Hematopoietic multipotent progenitor cell treated with erythropoietin and hydrocortisone succinate and interleukin-3 and kit ligand, for 8 days (in vitro differentiated cells): ENCODE measurements at regions not wholly inside any gene's neighbourhood (a gene's known extent, or its start where the extent isn't known, plus 50 kb on each side); places are given as distances from the start of the nearest gene placed in this dataset.
"Not testable (repeated sequence)": the region's sequence is repeated elsewhere in the genome, so short reads cannot be mapped to it uniquely, and the experiment has no call there.

Experiments used
- DNase-seq: peaks from one replicate; pipeline ENCODE4 v3.0.0-alpha.2; 2015

DNA sequence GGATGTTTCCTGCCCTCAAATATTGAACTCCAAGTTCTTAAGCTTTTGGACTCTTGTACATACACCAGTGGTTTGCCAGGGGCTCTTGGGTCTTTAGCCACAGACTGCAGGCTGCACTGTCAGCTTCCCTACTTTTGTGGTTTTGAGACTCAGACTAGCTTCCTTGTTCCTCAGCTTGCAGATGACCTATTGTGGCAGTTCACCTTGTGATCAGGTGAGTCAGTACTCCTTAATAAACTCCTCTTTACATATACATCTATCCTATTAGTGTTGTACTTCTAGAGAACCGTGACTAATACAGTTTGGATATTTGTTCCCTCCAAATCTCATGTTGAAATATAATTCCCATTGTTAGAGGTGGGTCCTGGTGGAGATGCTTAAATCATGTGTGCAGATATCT lies 681.9 kb upstream of the ARRDC3 start:
- DNase-seq = no peak

- DNase-seq = no peak
These were observed 668.6 kb upstream of the ARRDC3 start for GRCh38 chr5:92051741-92052140.

DNA sequence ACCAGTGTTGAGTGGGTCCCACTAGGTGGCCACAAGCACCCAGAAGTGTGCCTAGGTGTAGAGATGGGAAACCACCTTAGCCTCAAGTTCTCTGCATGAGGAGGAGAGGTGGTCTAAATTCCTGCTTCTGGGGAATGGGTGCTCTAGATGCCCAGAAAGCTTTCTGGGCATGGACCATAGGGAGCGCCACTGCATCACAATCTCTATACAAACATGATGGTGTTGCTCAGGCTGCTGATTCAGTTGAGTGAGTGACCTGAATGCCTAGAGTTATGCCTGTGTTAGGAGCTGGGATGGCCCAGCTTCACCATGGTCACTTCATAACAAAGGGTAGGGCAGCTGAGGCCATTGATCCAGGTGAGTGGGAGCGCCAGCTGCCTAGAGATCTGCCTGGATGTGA lies 667.9 kb upstream of the ARRDC3 start:
- DNase-seq = no peak

DNA sequence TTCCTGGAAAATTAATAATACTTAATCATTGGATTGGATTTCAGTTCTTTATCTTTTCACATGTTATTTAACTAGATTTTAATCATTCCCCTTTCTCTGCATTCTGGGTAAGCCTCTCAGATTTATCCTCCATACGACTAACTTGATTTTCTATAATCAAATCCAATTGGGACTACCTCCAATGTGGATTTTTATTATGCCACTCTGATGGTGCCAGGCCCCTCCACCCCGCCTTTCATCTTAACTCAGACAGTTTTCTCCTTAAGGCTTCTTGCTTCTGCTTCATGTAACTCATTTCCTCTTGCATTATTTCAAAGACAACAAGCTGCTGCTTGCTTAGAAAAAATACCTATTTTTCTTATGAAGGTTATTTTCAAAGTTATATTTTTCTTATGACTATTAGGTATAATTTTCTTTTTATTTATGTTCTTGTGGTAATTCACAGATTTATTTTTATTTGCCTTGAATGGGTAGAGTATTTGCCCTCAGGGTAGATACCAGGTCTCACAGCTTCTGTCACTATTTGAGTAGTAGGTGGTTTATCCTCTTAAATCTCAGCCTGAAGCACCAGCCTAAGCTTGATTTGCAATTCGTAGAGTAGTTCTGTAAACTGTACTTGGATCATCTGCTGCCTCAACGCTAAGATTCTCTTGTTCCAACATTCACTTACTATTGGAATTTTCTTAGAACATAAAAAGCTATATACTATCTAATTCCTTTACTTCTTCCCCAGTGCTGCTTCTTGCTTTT lies 659.0 kb upstream of the ARRDC3 start:
- DNase-seq = no peak

- no peak for DNase-seq
These were observed 658.1 kb upstream of the ARRDC3 start for GRCh38 chr5:92041206-92041605.

- DNase-seq = not testable (repeated sequence)
These were observed 646.7 kb upstream of the ARRDC3 start for GRCh38 chr5:92029792-92030191.

- DNase-seq = no peak
These were observed 640.4 kb upstream of the ARRDC3 start for GRCh38 chr5:92023555-92023954.

- no peak for DNase-seq
These were observed 640.0 kb upstream of the ARRDC3 start for GRCh38 chr5:92023141-92023471.

DNA sequence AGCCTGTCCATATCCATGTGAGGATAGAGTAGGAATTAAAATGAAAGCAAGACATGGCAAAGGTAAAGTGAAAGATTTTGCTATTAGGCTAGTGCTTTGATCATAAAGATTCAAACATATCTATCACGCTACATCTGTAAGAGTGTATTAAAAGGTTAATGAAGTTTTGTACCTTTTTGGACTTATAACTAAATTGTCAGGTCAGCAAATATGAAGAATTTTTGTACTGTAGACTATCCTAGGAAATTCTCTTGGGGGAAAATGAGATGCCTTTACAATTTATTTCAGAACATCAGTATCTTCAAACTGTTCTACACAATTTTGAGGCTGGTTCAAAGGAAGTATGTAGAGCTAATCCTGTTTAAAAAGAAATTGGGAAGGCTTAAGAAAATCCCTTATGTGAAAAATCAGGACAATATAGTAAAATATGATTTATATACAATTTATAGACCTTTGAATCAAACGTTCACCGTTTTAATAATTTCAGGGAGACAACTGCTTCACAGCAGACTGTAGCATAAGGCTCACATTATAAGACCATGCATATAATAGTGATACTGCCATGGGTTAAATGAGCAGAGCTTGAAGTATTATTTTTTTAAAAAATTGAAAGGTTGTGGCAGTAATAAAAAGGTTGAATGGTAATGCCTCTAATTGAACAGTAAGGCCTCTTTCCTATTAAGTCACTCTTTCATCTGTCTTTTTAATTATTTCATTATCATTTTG lies 639.5 kb upstream of the ARRDC3 start:
- no peak for DNase-seq

DNA sequence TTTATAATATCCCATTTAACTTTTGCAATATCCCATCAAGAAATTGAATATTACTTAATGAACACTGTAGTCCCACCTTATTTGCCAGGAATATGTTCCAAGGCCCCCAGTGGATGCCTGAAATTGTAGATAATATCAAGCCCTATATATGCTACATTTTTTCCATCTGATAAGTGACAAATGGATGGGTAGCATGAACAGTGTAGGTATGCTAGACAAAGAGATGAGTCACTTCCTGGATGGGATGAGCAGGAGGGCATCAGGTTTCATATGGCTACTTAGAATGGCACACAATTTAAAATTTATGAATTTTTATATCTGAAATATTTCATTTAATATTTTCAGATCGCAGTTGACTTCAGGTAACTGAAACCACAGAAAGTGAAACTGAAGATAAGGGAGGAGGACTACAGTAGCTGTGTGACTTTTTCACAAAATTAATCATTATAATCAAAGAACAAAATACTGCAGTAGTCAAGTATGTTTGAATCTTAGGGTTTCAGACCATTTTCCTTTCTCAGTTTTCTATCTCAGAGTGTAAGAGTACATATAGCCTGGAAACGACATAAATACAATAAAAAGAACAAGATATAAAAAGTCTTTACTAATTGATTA lies 636.4 kb upstream of the ARRDC3 start:
- DNase-seq = no peak

DNA sequence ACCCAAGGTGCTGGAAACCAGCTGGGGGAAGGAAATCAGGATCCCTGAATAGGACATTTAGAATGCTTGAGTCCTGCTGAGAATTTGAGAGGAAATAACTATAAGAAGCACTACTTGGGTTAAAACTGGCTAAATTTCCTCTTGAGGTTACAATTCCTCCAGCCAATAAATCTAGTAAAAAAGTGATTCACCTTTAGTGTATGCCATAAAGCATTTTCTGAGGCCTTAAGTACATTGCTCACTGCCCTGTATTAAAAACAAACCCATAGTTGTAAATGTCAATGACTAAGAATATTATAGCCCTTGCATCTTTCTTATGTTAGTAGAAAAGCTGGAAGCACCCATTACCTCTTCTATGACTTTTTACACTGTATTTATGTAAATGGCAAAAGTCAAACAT lies 634.7 kb upstream of the ARRDC3 start:
- DNase-seq = no peak

- not testable (repeated sequence) for DNase-seq
These were observed 628.7 kb upstream of the ARRDC3 start for GRCh38 chr5:92011845-92012244.

- DNase-seq = no peak
These were observed 620.7 kb upstream of the ARRDC3 start for GRCh38 chr5:92003806-92004205.

DNA sequence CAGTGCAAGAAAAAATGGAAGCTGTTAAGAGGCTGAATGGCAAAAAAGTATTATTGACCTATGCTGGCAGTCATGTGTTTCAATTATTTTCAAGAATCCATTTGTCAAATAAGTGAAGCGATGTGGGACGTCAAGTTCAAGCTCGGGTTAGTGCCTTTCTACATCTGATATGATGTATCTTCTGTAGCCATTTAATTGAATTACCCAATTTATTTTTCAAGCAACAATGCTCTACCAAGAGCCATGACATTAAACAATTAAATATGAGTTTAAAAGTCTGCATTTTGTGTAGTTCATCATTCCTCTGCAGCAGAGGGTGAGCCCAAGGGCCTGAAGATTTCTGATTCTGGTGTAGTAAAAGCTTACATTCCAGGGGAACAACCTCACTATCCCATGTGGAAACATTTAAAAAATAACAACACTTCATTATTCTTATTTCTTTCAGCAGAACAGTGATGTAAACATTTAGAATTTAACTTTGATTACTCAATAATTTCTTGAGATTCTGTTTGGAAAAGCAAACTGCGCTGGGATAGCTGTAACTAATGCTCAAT lies 619.7 kb upstream of the ARRDC3 start:
- no peak for DNase-seq

GRCh38 chr5:91998774-91999173 lies 615.7 kb upstream of the ARRDC3 start:
- no peak for DNase-seq

DNA sequence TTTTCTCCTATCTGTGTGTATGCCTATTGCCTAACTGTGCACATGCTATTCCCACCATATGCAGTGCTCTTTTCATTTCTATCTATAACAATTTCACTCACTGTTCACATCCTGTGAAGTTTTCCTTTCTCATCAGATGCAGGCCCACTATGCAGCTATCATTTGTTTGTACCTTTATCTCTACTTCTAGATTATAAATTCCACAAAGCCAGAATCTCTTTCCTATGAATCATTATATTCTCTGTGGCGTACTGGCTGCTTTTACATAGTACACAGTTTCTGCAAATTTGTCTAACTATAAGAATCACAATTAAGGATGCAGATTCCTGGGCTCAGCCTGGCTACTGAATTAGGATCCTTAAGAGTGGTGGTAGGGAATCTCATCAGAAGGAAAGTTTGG lies 600.8 kb upstream of the ARRDC3 start:
- DNase-seq = no peak

GRCh38 chr5:91978221-91978882 lies 595.2 kb upstream of the ARRDC3 start:
- DNase-seq = no peak

DNA sequence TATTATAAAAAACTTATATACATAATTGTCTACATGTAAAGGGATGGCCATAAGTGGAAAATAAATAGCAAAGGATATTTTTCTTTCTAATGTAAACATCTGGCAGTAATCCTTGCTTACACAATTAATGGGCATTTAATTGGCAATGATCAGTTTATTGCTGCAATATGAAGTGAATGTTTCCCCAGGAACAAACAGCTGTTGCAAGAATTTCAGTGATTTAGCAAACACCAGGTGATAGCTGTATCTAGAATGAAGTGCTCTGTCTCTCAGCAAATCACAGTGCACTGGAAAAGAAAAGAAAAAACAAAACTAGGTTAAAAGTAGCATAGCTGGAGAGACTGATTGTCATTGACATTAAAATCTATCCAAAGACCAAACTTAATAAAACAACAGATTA lies 594.5 kb upstream of the ARRDC3 start:
- DNase-seq = no peak

- DNase-seq = no peak
These were observed 593.3 kb upstream of the ARRDC3 start for GRCh38 chr5:91976451-91976850.

DNA sequence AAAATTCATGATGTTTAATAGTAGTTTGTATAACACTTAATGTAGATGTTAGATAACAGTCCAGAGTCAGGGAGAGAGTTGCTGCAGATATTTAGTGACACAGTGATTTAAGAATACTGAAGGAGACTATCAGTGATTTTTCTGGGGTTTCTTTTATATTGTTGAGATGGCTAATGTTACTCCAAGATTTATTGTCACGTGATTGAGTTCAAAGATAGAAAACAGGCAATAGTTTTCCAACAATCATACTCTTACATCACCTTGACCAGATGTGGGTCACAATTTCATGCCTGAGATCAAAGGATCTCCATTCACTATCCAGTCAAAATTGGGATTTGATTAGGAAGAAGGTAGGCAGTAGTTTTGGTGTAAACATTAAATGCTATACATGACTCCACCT lies 580.0 kb upstream of the ARRDC3 start:
- no peak for DNase-seq

DNA sequence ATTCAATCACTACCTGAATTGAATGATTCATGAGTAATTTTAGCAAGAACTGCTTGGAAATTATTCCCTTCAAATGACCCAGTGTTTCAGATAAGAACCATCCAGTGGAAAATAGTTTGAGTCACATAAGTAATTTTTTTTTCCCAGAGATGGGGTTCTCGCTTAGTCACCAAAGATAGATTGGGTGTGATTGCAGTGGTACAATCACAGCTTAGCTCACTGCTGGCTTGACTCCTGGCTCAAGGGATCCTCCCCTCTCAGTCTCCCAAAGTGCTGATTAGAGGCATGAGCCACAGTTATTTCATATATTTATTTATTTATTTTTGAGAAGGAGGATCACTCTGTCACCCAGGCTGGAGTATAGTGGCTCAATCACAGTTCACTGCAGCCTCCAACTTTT lies 574.5 kb upstream of the ARRDC3 start:
- no peak for DNase-seq

DNA sequence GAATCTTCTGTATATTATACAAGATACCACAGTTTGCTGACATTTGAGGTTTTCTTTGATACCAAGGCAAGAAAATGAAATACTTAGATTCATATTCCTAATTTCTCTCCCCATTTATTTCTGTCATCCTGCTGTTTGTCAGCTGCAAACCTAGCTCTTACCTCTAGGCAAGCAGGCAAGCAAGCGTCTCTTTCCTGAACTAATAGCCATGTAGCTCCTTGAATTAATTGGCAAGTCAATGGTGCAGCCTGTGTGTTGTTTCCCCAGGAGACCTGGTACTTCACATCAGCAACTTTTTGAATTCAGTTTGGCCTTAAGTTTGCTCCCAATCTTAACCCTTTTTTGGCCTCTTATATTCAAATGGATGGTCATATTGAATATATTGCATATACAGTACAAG lies 573.6 kb upstream of the ARRDC3 start:
- no peak for DNase-seq

- no peak for DNase-seq
These were observed 572.5 kb upstream of the ARRDC3 start for GRCh38 chr5:91955610-91956009.

GRCh38 chr5:91954136-91954535 lies 571.0 kb upstream of the ARRDC3 start:
- DNase-seq = no peak
